Upper lobe of right lung (tissue), 1 donor: ENCODE measurements at regions not wholly inside any gene's neighbourhood (a gene's known extent, or its start where the extent isn't known, plus 50 kb on each side); places are given as distances from the start of the nearest gene placed in this dataset.

Experiments used
- ATAC-seq: fragments of 200-7000 bp; cut with Tn5 transposase; one replicate; pipeline ENCODE4 v1.9.1; 2020; ENCODE audit warnings: mild to moderate bottlenecking, moderate library complexity
- DNase-seq: peaks from one replicate; pipeline ENCODE4 v3.0.0-alpha.2; 2020
- H3K27ac ChIP-seq: fragments of 200-600 bp; one replicate; pipeline ENCODE4 v1.8.0; 2022
- H3K27me3 ChIP-seq: fragments of 200-600 bp; one replicate; pipeline ENCODE4 v1.8.0; 2022; ENCODE audit warnings: mild to moderate bottlenecking
- H3K36me3 ChIP-seq: fragments of 200-600 bp; one replicate; pipeline ENCODE4 v1.8.0; 2022
- H3K4me1 ChIP-seq: fragments of 200-600 bp; one replicate; pipeline ENCODE4 v1.8.0; 2022
- H3K4me3 ChIP-seq: fragments of 200-600 bp; one replicate; pipeline ENCODE4 v1.8.0; 2022; ENCODE audit warnings: mild to moderate bottlenecking
- H3K9me3 ChIP-seq: fragments of 200-600 bp; one replicate; pipeline ENCODE4 v1.8.0; 2022
- CTCF ChIP-seq: fragments of 200-600 bp; IDR thresholded peaks from one replicate; pipeline ENCODE4 v1.8.0; 2022; ENCODE audit warnings: antibody characterized with exemption
- intact Hi-C: fragments of 100-400 bp; cut with DNase I; formaldehyde crosslinking; loops from one replicate; pipeline ENCODE4 v1.11.0; 2022
- donor health status: DM: no; HTN: yes; CAD: no; lungs with severe emphysema.

- DNase-seq = no peak
- no peak overlapping the region for H3K4me3 ChIP-seq
- H3K4me1 ChIP-seq = no peaks in the 10 kb centered on the region
- H3K27ac ChIP-seq = no peak overlapping the region
- no peak for TF ChIP-seq CTCF
- H3K9me3 ChIP-seq = no peaks in the 10 kb centered on the region
- intact Hi-C loops = no loop called here
- no peak for ATAC-seq
- no peaks in the 10 kb centered on the region for H3K36me3 ChIP-seq
- peaks cover 4% of the 10 kb centered on the region for H3K27me3 ChIP-seq
Measured at GRCh38 chr22:34696557-34696956, 369.4 kb upstream of the ISX start.

GRCh38 chr22:34702279-34702678 is 363.7 kb upstream of the ISX start:
- no peaks in the 10 kb centered on the region for H3K9me3 ChIP-seq
- H3K36me3 ChIP-seq = no peaks in the 10 kb centered on the region
- no peak overlapping the region for H3K4me3 ChIP-seq
- intact Hi-C loops = no loop called here
- peaks cover 3% of the 10 kb centered on the region for H3K27me3 ChIP-seq
- TF ChIP-seq CTCF = no peak
- no peaks in the 10 kb centered on the region for H3K4me1 ChIP-seq
- ATAC-seq (no peak), DNase-seq (no peak)
- no peak overlapping the region for H3K27ac ChIP-seq

- Histone ChIP-seq H3K4me1 (no peaks in the 10 kb centered on the region), H3K27me3 (no peaks in the 10 kb centered on the region), H3K9me3 (no peaks in the 10 kb centered on the region), H3K4me3 (no peak overlapping the region), H3K36me3 (no peaks in the 10 kb centered on the region), H3K27ac (no peak overlapping the region)
- no peak for ATAC-seq
- no peak for DNase-seq
- no peak for TF ChIP-seq CTCF
- intact Hi-C loops = no loop called here
Measured at GRCh38 chr22:34709641-34710040, 356.3 kb upstream of the ISX start.

GRCh38 chr22:34722901-34723300 is 343.1 kb upstream of the ISX start:
- Histone ChIP-seq H3K27me3 (no peaks in the 10 kb centered on the region), H3K36me3 (no peaks in the 10 kb centered on the region), H3K4me3 (no peak overlapping the region), H3K27ac (no peak overlapping the region), H3K9me3 (no peaks in the 10 kb centered on the region), H3K4me1 (no peaks in the 10 kb centered on the region)
- no peak for DNase-seq
- no peak for ATAC-seq
- intact Hi-C loops = no loop called here
- no peak for TF ChIP-seq CTCF

- H3K27ac ChIP-seq = no peak overlapping the region
- H3K4me3 ChIP-seq = no peak overlapping the region
- DNase-seq (no peak), ATAC-seq (no peak)
- intact Hi-C loops = no loop called here
- no peaks in the 10 kb centered on the region for H3K36me3 ChIP-seq
- no peaks in the 10 kb centered on the region for H3K27me3 ChIP-seq
- TF ChIP-seq CTCF = no peak
- H3K4me1 ChIP-seq = no peaks in the 10 kb centered on the region
- H3K9me3 ChIP-seq = no peaks in the 10 kb centered on the region
Measured at GRCh38 chr22:34736081-34736480, 329.9 kb upstream of the ISX start.

GRCh38 chr22:34738661-34739400 is 327.1 kb upstream of the ISX start:
- Histone ChIP-seq H3K36me3 (no peaks in the 10 kb centered on the region), H3K4me1 (no peaks in the 10 kb centered on the region), H3K27ac (no peak overlapping the region), H3K4me3 (no peak overlapping the region), H3K9me3 (no peaks in the 10 kb centered on the region), H3K27me3 (no peaks in the 10 kb centered on the region)
- intact Hi-C loops = no loop called here
- no peak for ATAC-seq
- no peak for TF ChIP-seq CTCF
- DNase-seq = no peak
